ENCODE measurements at regions not wholly inside any gene's neighbourhood (a gene's known extent, or its start where the extent isn't known, plus 50 kb on each side); places are given as distances from the start of the nearest gene placed in this dataset.

DNA sequence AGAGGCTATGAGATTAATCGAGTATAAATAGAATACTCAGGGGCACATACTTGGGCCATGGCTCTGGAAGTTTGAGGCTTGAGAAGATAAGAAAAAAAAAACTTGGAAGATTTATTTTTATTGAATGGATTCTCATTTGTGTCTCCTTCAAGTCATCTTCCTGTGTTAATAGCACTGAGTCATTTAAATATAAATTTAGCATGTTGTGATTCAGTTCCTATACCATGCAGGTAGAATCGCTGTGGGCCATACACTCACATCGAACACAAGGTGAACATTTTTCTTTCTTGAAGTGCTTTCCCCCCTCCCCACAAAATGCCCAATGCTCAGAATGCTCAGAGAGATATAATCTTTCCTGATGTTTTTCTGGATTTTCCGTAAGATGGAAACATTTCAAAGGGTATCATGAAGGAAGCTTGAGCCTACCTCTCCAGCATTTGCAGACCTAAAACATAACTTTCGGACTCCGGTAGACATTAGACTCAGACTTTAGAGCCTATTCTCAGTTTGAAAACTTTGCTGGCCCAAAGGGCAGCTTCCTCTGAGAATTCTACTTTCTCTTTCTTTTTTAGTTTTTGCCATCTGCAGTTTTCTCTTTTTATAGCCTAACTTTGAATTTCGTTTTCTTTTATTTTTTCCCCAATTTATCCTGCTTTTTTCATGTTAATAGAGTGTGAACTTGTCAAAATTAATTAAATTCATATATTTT is 737.6 kb upstream of the NUDT12 start:
- DNase-seq (ENCODE audit: low spot score), result no peak
- H3K36me3 ChIP-seq (ENCODE audit: control insufficient read depth in 4 of 4, insufficient read depth in 3 of 4, low read depth in 1 of 4, low read length in 3 of 4), result no peaks in the 10 kb centered on the region
- no peak overlapping the region for H3K27ac ChIP-seq (ENCODE audit: low read depth in 1 of 2, low read length in 2 of 2)
- TF ChIP-seq RXRA (IDR thresholded peaks at IDR 0.05), result no peak
- no peak for TF ChIP-seq TAF1 (conservative IDR thresholded peaks at IDR 0.05)
- no peak for TF ChIP-seq NR2F2 (IDR thresholded peaks at IDR 0.05)
- TF ChIP-seq, protein P1, sequence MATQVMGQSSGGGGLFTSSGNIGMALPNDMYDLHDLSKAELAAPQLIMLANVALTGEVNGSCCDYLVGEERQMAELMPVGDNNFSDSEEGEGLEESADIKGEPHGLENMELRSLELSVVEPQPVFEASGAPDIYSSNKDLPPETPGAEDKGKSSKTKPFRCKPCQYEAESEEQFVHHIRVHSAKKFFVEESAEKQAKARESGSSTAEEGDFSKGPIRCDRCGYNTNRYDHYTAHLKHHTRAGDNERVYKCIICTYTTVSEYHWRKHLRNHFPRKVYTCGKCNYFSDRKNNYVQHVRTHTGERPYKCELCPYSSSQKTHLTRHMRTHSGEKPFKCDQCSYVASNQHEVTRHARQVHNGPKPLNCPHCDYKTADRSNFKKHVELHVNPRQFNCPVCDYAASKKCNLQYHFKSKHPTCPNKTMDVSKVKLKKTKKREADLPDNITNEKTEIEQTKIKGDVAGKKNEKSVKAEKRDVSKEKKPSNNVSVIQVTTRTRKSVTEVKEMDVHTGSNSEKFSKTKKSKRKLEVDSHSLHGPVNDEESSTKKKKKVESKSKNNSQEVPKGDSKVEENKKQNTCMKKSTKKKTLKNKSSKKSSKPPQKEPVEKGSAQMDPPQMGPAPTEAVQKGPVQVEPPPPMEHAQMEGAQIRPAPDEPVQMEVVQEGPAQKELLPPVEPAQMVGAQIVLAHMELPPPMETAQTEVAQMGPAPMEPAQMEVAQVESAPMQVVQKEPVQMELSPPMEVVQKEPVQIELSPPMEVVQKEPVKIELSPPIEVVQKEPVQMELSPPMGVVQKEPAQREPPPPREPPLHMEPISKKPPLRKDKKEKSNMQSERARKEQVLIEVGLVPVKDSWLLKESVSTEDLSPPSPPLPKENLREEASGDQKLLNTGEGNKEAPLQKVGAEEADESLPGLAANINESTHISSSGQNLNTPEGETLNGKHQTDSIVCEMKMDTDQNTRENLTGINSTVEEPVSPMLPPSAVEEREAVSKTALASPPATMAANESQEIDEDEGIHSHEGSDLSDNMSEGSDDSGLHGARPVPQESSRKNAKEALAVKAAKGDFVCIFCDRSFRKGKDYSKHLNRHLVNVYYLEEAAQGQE (IDR thresholded peaks at IDR 0.05), result no peak
- TF ChIP-seq FOXA1 (IDR thresholded peaks at IDR 0.05), result no peak
- TF ChIP-seq ZBTB33 (IDR thresholded peaks at IDR 0.05), result no peak
- no peak for TF ChIP-seq GABPA (IDR thresholded peaks at IDR 0.05 in 1 of 2, conservative IDR thresholded peaks at IDR 0.05 in 1 of 2)
- TF ChIP-seq YY1 (IDR thresholded peaks at IDR 0.05), result no peak
- TF ChIP-seq EGR1 (IDR thresholded peaks at IDR 0.05; ENCODE audit: low read depth in 2 of 2), result no peak
- no peak for TF ChIP-seq SP1 (IDR thresholded peaks at IDR 0.05)
- TF ChIP-seq JUND (IDR thresholded peaks at IDR 0.05), result no peak
- TF ChIP-seq FOXA2 (IDR thresholded peaks at IDR 0.05), result no peak
- H3K4me1 ChIP-seq (ENCODE audit: control insufficient read depth in 4 of 4, insufficient read depth in 4 of 4, low read length in 3 of 4), result no peaks in the 10 kb centered on the region
- no peak overlapping the region for H3K4me3 ChIP-seq (ENCODE audit: low read depth in 1 of 3, low read length in 3 of 3)
- no peaks in the 10 kb centered on the region for H3K9me3 ChIP-seq (ENCODE audit: control insufficient read depth in 4 of 4, low read length in 3 of 4)
- H3K27me3 ChIP-seq (ENCODE audit: control insufficient read depth in 4 of 4, insufficient read depth in 4 of 4, low read length in 3 of 4), result no peaks in the 10 kb centered on the region
- H3K9ac ChIP-seq (ENCODE audit: low read depth in 1 of 2, low read length in 2 of 2), result no peak overlapping the region
- WGBS, result 74% methylated on average over 7 of the region's 7 CpGs

DNA sequence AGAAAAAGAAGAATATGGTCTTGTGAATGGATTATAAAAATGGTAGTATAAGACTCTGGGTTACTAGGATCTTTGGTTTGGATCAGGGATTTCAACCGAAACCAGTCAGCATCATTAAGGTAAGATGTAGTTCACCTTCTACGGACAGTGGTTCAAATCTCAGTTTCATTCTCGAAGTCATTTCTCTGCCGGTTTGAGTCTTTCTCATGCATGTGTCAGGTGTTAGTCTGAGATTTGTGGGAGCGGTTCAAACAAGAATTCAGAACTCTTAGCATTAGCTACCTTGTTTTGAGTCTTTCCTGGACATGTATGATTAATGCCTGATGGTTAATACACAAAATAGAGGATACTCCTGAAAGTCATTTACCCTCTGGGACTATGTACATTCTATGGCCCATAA is 735.9 kb upstream of the NUDT12 start:
- Histone ChIP-seq H3K4me1 (ENCODE audit: control insufficient read depth in 4 of 4, insufficient read depth in 4 of 4, low read length in 3 of 4) (no peaks in the 10 kb centered on the region), H3K27ac (ENCODE audit: low read depth in 1 of 2, low read length in 2 of 2) (no peak overlapping the region), H3K27me3 (ENCODE audit: control insufficient read depth in 4 of 4, insufficient read depth in 4 of 4, low read length in 3 of 4) (no peaks in the 10 kb centered on the region), H3K4me3 (ENCODE audit: low read depth in 1 of 3, low read length in 3 of 3) (no peak overlapping the region), H3K9ac (ENCODE audit: low read depth in 1 of 2, low read length in 2 of 2) (no peak overlapping the region), H3K36me3 (ENCODE audit: control insufficient read depth in 4 of 4, insufficient read depth in 3 of 4, low read depth in 1 of 4, low read length in 3 of 4) (no peaks in the 10 kb centered on the region), H3K9me3 (ENCODE audit: control insufficient read depth in 4 of 4, low read length in 3 of 4) (no peaks in the 10 kb centered on the region)
- WGBS, result 83% methylated on average over 5 of the region's 5 CpGs
- no peak for DNase-seq (ENCODE audit: low spot score)
- TF ChIP-seq RAD21 (IDR thresholded peaks at IDR 0.05) (no peak), CTCF (IDR thresholded peaks at IDR 0.05; ENCODE audit: low read depth, low read length, missing input control) (no peak), MAX (IDR thresholded peaks at IDR 0.05) (no peak), JUND (IDR thresholded peaks at IDR 0.05) (no peak), GABPA (IDR thresholded peaks at IDR 0.05 in 1 of 2, conservative IDR thresholded peaks at IDR 0.05 in 1 of 2) (no peak), SP1 (IDR thresholded peaks at IDR 0.05) (no peak), NR2F2 (IDR thresholded peaks at IDR 0.05) (no peak)

Measured in liver (tissue), 8 donors.